Uterus (tissue), 2 donors: ENCODE measurements at regions not wholly inside any gene's neighbourhood (a gene's known extent, or its start where the extent isn't known, plus 50 kb on each side); places are given as distances from the start of the nearest gene placed in this dataset.

Source experiments
- CTCF ChIP-seq, 4 experiments: fragments of 200-600 bp in 2 of 4; fragments of 450-650 bp in 2 of 4; sonication (generic) in 2 of 4; IDR thresholded peaks; one replicate each; pipeline ENCODE4 v1.5.1; 2016 to 2019; ENCODE audit warnings: antibody characterized with exemption in 4 of 4, mild to moderate bottlenecking in 2 of 4, moderate library complexity in 1 of 4
- POLR2A ChIP-seq, 2 donors: fragments of 450-650 bp; IDR thresholded peaks; one replicate each; pipeline ENCODE4 v1.6.1; 2016; ENCODE audit warnings: antibody characterized with exemption in 2 of 2, mild to moderate bottlenecking in 1 of 2, moderate library complexity in 1 of 2

- TF ChIP-seq CTCF (IDR thresholded peaks at IDR 0.05) (no peak), POLR2A (IDR thresholded peaks at IDR 0.05) (no peak)
These were observed 124.6 kb upstream of the FRMD6 start for GRCh38 chr14:51527073-51527472.
